Panc1 (cell line): ENCODE measurements at regions not wholly inside any gene's neighbourhood (a gene's known extent, or its start where the extent isn't known, plus 50 kb on each side); places are given as distances from the start of the nearest gene placed in this dataset.

Source experiments
- CTCF ChIP-seq: fragments of 450-650 bp; IDR thresholded peaks from 2 replicates; pipeline ENCODE4 v1.5.1; 2017; ENCODE audit warnings: mild to moderate bottlenecking
- POLR2AphosphoS5 ChIP-seq: IDR thresholded peaks from 2 replicates; pipeline ENCODE4 v1.6.1; 2012; ENCODE audit warnings: mild to moderate bottlenecking, low read depth, low read length, moderate library complexity

- TF ChIP-seq CTCF (no peak), POLR2AphosphoS5 (no peak)
Measured at GRCh38 chr3:31189330-31189729, 294.9 kb upstream of the GADL1 start.
